GM12891 (cell line): ENCODE measurements at regions not wholly inside any gene's neighbourhood (a gene's known extent, or its start where the extent isn't known, plus 50 kb on each side); places are given as distances from the start of the nearest gene placed in this dataset.

Source experiments
- DNase-seq: peaks from one replicate; pipeline ENCODE4 v3.0.0; 2011; ENCODE audit warnings: low spot score; ENCODE audit not compliant: insufficient read length
- FAIRE-seq: peaks from 2 replicates; lab custom pipeline; 2011; peaks lifted over from hg19 to GRCh38; lab: Jason Lieb, UNC
- PAX5 ChIP-seq: IDR thresholded peaks from 2 replicates; pipeline ENCODE4 v1.6.1; 2011; ENCODE audit warnings: low read length, moderate library complexity, mild to moderate bottlenecking; ENCODE audit not compliant: insufficient read depth, severe bottlenecking
- POLR2A ChIP-seq: IDR thresholded peaks from 2 replicates; pipeline ENCODE4 v1.6.1; 2011; ENCODE audit warnings: low read depth, low read length, control low read depth
- POLR2AphosphoS5 ChIP-seq: IDR thresholded peaks from 2 replicates; pipeline ENCODE4 v1.6.1; 2011; ENCODE audit warnings: low read depth, low read length, control low read depth
- POU2F2 ChIP-seq: IDR thresholded peaks from 2 replicates; pipeline ENCODE4 v1.6.1; 2011; ENCODE audit warnings: low read depth, mild to moderate bottlenecking, control low read depth, low read length, moderate library complexity
- SPI1 ChIP-seq: IDR thresholded peaks from 2 replicates; pipeline ENCODE4 v1.6.1; 2011; ENCODE audit warnings: low read depth, low read length, control low read depth
- TAF1 ChIP-seq: IDR thresholded peaks from 2 replicates; pipeline ENCODE4 v1.6.1; 2011; ENCODE audit warnings: low read depth, low read length, control low read depth

DNA sequence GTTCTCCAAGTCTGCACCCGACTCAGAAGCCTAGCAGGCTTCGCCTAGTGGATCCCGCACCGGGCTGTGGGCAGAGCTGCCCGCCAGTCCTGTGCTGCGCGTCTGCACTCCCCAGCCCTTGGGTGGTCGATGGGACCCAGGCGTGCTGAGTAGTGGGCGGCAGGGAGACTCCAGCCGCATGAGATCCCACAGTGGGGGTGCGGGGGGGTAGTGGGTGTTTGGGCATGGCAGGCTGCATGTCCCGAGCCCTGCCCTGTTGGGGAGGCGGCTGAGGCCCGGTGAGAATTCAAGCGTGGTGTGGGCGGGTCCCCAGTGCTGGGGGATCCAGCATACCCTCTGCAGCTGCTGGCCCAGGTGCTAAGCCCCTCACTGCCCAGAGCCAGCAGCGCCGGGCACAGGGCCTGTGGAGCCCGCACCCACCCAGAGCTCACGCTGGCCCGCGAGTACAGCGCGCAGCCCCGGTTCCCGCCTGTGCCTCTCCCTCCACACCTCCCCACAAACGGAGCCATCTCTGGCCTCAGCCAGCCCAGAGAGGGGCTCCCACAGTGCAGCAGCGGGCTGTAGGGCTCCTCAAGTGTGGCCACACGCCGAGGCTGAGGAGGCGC is 53.9 kb upstream of the BNC2 start:
- FAIRE-seq (no peak), DNase-seq (no peak)

DNA sequence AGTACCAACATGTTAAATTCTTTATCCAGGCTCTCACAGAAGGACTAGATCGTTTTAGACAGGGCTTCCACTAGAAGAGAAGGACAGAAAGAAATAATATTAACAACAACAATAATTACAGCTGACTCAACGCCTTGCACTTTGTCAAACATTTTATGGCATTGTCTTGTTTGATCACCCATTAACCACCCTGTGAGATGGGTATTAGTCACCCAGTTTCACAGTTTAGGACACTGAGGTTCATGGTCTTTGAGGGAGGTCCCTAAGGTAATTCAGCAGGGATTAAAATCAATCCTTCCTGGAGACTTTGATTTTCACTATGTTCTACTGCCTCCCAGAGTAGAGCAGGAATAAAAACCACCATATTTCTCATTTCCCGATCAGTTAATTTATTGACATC is 51.4 kb upstream of the BNC2 start:
- TF ChIP-seq TAF1 = no peak
- no peak for TF ChIP-seq PAX5
- no peak for TF ChIP-seq SPI1
- no peak for TF ChIP-seq POLR2A
- TF ChIP-seq POU2F2 = no peak
- TF ChIP-seq POLR2AphosphoS5 = no peak

More for the DNA sequence above, 53.9 kb upstream of the BNC2 start:
- TF ChIP-seq POLR2AphosphoS5 (no peak), TAF1 (no peak), SPI1 (no peak), POU2F2 (no peak), POLR2A (no peak), PAX5 (no peak)

More for the DNA sequence above, 51.4 kb upstream of the BNC2 start:
- FAIRE-seq (no peak), DNase-seq (no peak)
